Bronchial epithelial cell (primary cell): ENCODE measurements at regions not wholly inside any gene's neighbourhood (a gene's known extent, or its start where the extent isn't known, plus 50 kb on each side); places are given as distances from the start of the nearest gene placed in this dataset.
"Not testable (repeated sequence)": the region's sequence is repeated elsewhere in the genome, so short reads cannot be mapped to it uniquely, and the experiment has no call there.

Experiments
- DNase-seq: peaks from one replicate; pipeline ENCODE4 v3.0.0-alpha.2; 2010; ENCODE audit warnings: low read depth
- FAIRE-seq: peaks from 2 replicates; lab custom pipeline; 2011; peaks lifted over from hg19 to GRCh38; lab: Jason Lieb, UNC
- H3K27me3 ChIP-seq: 2 replicates; pipeline ENCODE4 v1.5.1; 2011; ENCODE audit warnings: low read length; ENCODE audit not compliant: control insufficient read depth, insufficient read depth
- H3K36me3 ChIP-seq: 2 replicates; pipeline ENCODE4 v1.5.1; 2011; ENCODE audit warnings: low read length; ENCODE audit not compliant: control insufficient read depth, insufficient read depth
- H3K4me3 ChIP-seq: 2 replicates; pipeline ENCODE4 v1.5.1; 2011; ENCODE audit warnings: mild to moderate bottlenecking, low read depth, low read length, control low read depth
- TF ChIP-seq, protein P1 (sequence below): IDR thresholded peaks from 2 replicates; pipeline ENCODE4 v1.5.1; 2011; ENCODE audit warnings: mild to moderate bottlenecking, moderate library complexity, low read length, control low read depth, inconsistent platforms; ENCODE audit not compliant: insufficient read depth, severe bottlenecking

DNA sequence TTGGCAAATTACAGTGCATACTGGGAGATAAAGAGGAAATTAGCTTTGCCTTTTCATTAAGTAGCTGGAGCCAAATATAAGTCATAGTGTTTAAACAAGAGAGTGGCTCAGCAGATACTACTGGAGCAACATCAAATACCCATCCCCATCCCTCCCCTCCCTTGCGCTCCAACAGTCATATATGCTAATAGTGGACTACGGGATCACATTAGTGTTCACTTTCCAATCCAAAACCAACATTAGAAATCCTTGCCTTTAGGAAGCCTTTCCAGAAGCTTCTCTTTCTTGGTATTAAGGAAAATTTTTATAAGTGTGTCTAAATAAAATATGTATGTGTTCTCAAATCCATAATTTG, 1669.3 kb downstream of the SUCLG1 start:
- FAIRE-seq (no peak), DNase-seq (peak; percentile 3)
- H3K27me3 ChIP-seq, result no peaks in the 10 kb centered on the region
- TF ChIP-seq, protein P1, sequence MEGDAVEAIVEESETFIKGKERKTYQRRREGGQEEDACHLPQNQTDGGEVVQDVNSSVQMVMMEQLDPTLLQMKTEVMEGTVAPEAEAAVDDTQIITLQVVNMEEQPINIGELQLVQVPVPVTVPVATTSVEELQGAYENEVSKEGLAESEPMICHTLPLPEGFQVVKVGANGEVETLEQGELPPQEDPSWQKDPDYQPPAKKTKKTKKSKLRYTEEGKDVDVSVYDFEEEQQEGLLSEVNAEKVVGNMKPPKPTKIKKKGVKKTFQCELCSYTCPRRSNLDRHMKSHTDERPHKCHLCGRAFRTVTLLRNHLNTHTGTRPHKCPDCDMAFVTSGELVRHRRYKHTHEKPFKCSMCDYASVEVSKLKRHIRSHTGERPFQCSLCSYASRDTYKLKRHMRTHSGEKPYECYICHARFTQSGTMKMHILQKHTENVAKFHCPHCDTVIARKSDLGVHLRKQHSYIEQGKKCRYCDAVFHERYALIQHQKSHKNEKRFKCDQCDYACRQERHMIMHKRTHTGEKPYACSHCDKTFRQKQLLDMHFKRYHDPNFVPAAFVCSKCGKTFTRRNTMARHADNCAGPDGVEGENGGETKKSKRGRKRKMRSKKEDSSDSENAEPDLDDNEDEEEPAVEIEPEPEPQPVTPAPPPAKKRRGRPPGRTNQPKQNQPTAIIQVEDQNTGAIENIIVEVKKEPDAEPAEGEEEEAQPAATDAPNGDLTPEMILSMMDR, result no peak
- H3K4me3 ChIP-seq, result no peak overlapping the region
- H3K36me3 ChIP-seq, result no peaks in the 10 kb centered on the region

DNA sequence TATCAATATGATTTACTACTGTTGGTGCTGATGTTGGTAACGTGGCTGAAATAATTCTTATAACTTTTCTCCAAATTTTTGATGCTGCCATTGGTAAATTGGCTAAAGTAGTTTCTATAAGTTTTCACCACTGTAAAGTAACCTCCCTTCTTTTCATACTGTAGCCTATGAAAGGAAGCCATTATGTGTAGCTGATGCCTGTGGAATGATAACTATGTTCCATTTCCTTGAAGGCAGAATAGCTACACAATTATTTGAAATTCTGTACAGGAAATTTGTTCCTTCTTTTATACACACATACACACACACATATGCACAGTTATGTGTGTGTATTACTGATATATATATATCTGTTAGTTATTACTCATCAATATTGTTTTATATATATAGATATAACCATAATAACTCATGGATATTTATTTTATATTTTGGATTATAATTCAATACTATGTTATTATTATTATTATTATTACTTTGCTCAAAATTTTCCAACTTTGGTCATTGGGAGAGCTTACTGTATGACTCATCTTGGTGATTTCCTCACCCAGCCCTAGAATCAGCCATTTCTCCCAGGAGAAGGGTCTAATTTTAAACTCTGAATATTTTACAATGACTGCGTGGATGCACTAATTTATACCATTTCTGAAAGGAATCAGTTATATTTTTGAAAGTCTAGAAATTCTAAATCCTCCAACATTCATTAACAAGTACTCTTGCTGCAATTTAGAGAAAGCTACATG, 1677.7 kb downstream of the SUCLG1 start:
- no peaks in the 10 kb centered on the region for H3K36me3 ChIP-seq
- no peaks in the 10 kb centered on the region for H3K27me3 ChIP-seq
- no peak overlapping the region for H3K4me3 ChIP-seq
- FAIRE-seq, result no peak
- no peak for DNase-seq
- TF ChIP-seq, protein P1, result no peak

GRCh38 chr2:82780050-82780449, 1679.0 kb downstream of the SUCLG1 start:
- no peaks in the 10 kb centered on the region for H3K27me3 ChIP-seq
- no peaks in the 10 kb centered on the region for H3K36me3 ChIP-seq
- no peak for FAIRE-seq
- H3K4me3 ChIP-seq, result no peak overlapping the region
- TF ChIP-seq, protein P1, result no peak
- DNase-seq, result peak; percentile 32

DNA sequence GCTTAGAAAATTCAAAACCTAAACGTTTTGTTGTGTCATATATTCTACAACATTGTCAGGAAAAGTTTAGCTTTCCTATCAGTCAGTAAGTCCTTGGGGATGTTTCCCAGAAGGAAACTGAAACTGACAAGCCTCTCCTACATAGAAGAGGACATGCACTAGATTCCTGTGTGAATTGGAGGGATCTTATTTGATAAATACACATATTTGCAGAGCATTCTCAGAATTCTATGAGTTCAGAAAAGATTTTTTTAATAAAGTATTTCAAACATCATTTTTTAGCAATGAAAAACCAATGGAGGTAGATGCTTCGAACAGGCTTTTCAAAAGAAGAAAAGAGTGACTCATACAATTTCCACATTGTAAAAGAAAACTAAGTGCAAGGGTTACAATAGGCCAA, 1706.7 kb downstream of the SUCLG1 start:
- Histone ChIP-seq H3K27me3 (no peaks in the 10 kb centered on the region), H3K36me3 (no peaks in the 10 kb centered on the region), H3K4me3 (no peak overlapping the region)
- FAIRE-seq, result no peak
- DNase-seq, result peak; percentile 1
- TF ChIP-seq, protein P1, result no peak

- DNase-seq, result no peak
- no peak overlapping the region for H3K4me3 ChIP-seq
- no peaks in the 10 kb centered on the region for H3K27me3 ChIP-seq
- H3K36me3 ChIP-seq, result no peaks in the 10 kb centered on the region
- FAIRE-seq, result no peak
- TF ChIP-seq, protein P1, result no peak
Observed at GRCh38 chr2:82748653-82749052, 1710.4 kb downstream of the SUCLG1 start.

DNA sequence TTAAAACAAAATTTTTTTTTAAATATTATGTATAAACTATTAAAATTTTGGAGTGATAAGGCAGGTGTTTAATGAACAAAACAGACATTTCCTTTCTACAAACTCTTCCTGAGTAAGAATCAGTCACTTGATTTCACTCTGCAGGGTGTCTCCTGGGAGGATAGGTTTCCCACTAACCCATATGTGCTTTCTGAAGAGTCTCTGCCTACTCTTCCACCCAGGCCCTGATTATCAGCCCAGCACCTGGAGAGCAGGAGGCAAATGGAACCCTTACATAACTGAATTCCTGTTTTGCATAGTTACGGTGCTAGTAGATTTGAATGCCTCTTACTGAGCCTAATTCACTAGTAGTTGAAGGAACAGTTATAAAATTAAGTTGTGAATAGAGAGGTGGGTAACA, 1718.6 kb downstream of the SUCLG1 start:
- no peaks in the 10 kb centered on the region for H3K36me3 ChIP-seq

DNA sequence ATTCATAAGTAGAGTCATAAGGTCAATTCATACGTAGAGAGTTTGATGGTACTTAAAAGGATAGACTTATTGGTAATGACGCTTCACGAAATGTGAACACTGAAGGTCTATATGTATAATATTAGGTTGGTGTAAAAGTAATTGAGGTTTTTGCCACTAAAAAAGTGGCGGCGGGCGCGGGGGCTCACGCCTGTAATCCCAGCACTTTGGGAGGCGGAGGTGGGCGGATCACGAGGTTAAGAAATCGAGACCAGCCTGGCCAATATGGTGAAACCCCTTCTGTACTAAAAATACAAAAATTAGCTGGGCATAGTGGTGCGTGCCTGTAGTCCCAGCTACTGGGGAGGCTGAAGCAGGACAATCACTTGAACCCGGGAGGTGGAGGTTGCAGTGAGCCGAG, 1721.1 kb downstream of the SUCLG1 start:
- not testable (repeated sequence) for H3K36me3 ChIP-seq, FAIRE-seq, DNase-seq, H3K4me3 ChIP-seq, H3K27me3 ChIP-seq

More for the DNA sequence above, 1718.6 kb downstream of the SUCLG1 start:
- TF ChIP-seq, protein P1, result no peak
- H3K27me3 ChIP-seq, result no peaks in the 10 kb centered on the region
- DNase-seq (no peak), FAIRE-seq (no peak)
- H3K4me3 ChIP-seq, result no peak overlapping the region
